ENCODE measurements at regions not wholly inside any gene's neighbourhood (a gene's known extent, or its start where the extent isn't known, plus 50 kb on each side); places are given as distances from the start of the nearest gene placed in this dataset.

GRCh38 chr18:24632158-24632988 is 171.9 kb downstream of the HRH4 start:
- Histone ChIP-seq H3K9me3 (ENCODE audit: low read depth, low read length) (no peaks in the 10 kb centered on the region), H3K9ac (ENCODE audit: insufficient read length) (no peak overlapping the region), H3K4me3 (no peak overlapping the region), H3K27ac (no peak overlapping the region), H3K36me3 (ENCODE audit: insufficient read depth, low read length) (no peaks in the 10 kb centered on the region)
- TF ChIP-seq EZH2 (IDR thresholded peaks at IDR 0.05) (no peak), POLR2AphosphoS5 (IDR thresholded peaks at IDR 0.05; ENCODE audit: borderline replicate concordance, low read depth, low read length) (no peak), FOXP2 (optimal IDR thresholded peaks at IDR 0.05; ENCODE audit: control extremely low read depth, extremely low read length, insufficient read depth) (no peak)
- no peak for DNase-seq (ENCODE audit: low read depth, low spot score)

DNA sequence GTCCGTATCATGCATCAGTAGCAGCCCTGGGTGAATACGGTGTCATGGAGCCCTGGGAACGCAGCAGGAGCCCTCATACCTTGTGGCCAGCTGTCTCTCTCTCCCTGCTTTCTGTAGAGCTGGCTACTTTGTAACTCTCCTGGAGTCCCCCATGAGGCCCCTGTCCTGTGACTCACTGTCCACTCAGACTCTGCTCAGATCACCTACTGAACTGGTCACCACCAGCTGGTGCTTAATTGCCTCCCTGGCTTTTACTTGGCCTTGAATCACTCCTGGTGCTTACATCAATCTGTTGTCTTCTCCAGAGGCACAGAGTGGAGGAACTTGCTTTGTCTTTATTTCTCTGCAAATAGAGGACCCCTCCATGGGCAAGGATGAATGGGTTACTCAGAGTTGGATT is 172.7 kb downstream of the HRH4 start:
- Histone ChIP-seq H3K9me3 (ENCODE audit: low read depth, low read length) (no peaks in the 10 kb centered on the region), H3K9ac (ENCODE audit: insufficient read length) (no peak overlapping the region), H3K36me3 (ENCODE audit: insufficient read depth, low read length) (no peaks in the 10 kb centered on the region), H3K4me3 (no peak overlapping the region), H3K27ac (no peak overlapping the region)
- DNase-seq (ENCODE audit: low read depth, low spot score) = no peak
- TF ChIP-seq FOXP2 (optimal IDR thresholded peaks at IDR 0.05; ENCODE audit: control extremely low read depth, extremely low read length, insufficient read depth) = no peak
- TF ChIP-seq EZH2 (IDR thresholded peaks at IDR 0.05) = no peak
- no peak for TF ChIP-seq POLR2AphosphoS5 (IDR thresholded peaks at IDR 0.05; ENCODE audit: borderline replicate concordance, low read depth, low read length)

- no peak for DNase-seq (ENCODE audit: low read depth, low spot score)
- no peaks in the 10 kb centered on the region for H3K36me3 ChIP-seq (ENCODE audit: insufficient read depth, low read length)
These were observed 189.1 kb downstream of the HRH4 start for GRCh38 chr18:24649571-24649970.

GRCh38 chr18:24651434-24651833 is 191.0 kb downstream of the HRH4 start:
- DNase-seq (ENCODE audit: low read depth, low spot score) = no peak

More at GRCh38 chr18:24649571-24649970, 189.1 kb downstream of the HRH4 start:
- H3K4me3 ChIP-seq = no peak overlapping the region
- H3K27ac ChIP-seq = no peak overlapping the region
- H3K9ac ChIP-seq (ENCODE audit: insufficient read length) = no peak overlapping the region
- TF ChIP-seq POLR2AphosphoS5 (IDR thresholded peaks at IDR 0.05; ENCODE audit: borderline replicate concordance, low read depth, low read length) (no peak), FOXP2 (optimal IDR thresholded peaks at IDR 0.05; ENCODE audit: control extremely low read depth, extremely low read length, insufficient read depth) (no peak), EZH2 (IDR thresholded peaks at IDR 0.05) (no peak)
- H3K9me3 ChIP-seq (ENCODE audit: low read depth, low read length) = no peaks in the 10 kb centered on the region

GRCh38 chr18:24656050-24656449 is 195.6 kb downstream of the HRH4 start:
- Histone ChIP-seq H3K36me3 (ENCODE audit: insufficient read depth, low read length) (no peaks in the 10 kb centered on the region), H3K9ac (ENCODE audit: insufficient read length) (no peak overlapping the region), H3K27ac (no peak overlapping the region), H3K9me3 (ENCODE audit: low read depth, low read length) (no peaks in the 10 kb centered on the region), H3K4me3 (no peak overlapping the region)
- TF ChIP-seq FOXP2 (optimal IDR thresholded peaks at IDR 0.05; ENCODE audit: control extremely low read depth, extremely low read length, insufficient read depth) (no peak), POLR2AphosphoS5 (IDR thresholded peaks at IDR 0.05; ENCODE audit: borderline replicate concordance, low read depth, low read length) (no peak), EZH2 (IDR thresholded peaks at IDR 0.05) (no peak)
- DNase-seq (ENCODE audit: low read depth, low spot score) = no peak

More at GRCh38 chr18:24651434-24651833, 191.0 kb downstream of the HRH4 start:
- H3K9ac ChIP-seq (ENCODE audit: insufficient read length) = no peak overlapping the region
- no peak overlapping the region for H3K27ac ChIP-seq
- TF ChIP-seq FOXP2 (optimal IDR thresholded peaks at IDR 0.05; ENCODE audit: control extremely low read depth, extremely low read length, insufficient read depth) (no peak), POLR2AphosphoS5 (IDR thresholded peaks at IDR 0.05; ENCODE audit: borderline replicate concordance, low read depth, low read length) (no peak), EZH2 (IDR thresholded peaks at IDR 0.05) (no peak)
- H3K4me3 ChIP-seq = no peak overlapping the region
- H3K9me3 ChIP-seq (ENCODE audit: low read depth, low read length) = no peaks in the 10 kb centered on the region
- no peaks in the 10 kb centered on the region for H3K36me3 ChIP-seq (ENCODE audit: insufficient read depth, low read length)

DNA sequence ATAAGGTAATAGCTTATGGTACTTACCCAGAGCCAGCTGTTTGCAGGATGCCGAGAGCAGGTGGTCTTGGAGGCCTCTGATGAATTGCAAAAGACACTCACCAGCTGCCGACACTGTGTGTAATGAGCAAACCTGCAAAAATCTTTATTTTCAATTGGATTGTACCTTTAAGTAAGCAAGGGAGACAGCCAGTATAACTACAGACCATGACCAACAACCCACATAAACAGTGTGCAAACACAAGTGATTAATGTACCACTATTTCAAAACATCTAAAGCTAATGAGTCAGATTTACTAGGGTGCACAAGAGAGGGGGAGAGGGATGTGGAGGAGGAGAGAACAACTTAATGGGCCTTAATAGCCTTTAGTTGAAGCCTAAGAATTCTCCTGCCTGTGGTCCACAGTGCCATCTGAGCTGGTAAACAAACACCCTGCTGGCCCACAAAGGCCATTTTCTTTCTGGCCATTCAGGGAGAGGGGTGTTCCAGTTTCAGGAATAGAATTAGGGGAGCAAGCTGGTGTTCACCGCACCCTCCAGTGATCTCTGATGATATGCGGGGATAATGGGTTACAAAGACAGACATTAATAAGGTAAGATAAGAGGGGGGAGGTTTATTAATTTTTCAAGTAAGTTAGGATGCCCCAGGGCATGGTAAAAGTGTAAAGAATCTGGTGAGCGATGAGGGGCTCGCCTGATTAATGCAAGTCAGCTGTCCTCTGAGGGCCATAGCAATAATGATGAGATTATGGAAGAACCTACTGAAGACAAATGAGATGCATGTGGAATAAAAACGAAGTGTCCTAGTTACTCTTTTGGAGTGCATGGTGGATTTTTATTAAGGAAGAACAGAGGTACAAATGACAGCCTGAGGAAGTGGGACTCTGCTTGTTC is 196.4 kb downstream of the HRH4 start:
- Histone ChIP-seq H3K36me3 (ENCODE audit: insufficient read depth, low read length) (no peaks in the 10 kb centered on the region), H3K4me3 (no peak overlapping the region), H3K9ac (ENCODE audit: insufficient read length) (no peak overlapping the region), H3K27ac (no peak overlapping the region), H3K9me3 (ENCODE audit: low read depth, low read length) (no peaks in the 10 kb centered on the region)
- no peak for TF ChIP-seq EZH2 (IDR thresholded peaks at IDR 0.05)
- no peak for TF ChIP-seq POLR2AphosphoS5 (IDR thresholded peaks at IDR 0.05; ENCODE audit: borderline replicate concordance, low read depth, low read length)
- no peak for TF ChIP-seq FOXP2 (optimal IDR thresholded peaks at IDR 0.05; ENCODE audit: control extremely low read depth, extremely low read length, insufficient read depth)
- no peak for DNase-seq (ENCODE audit: low read depth, low spot score)

- no peaks in the 10 kb centered on the region for H3K36me3 ChIP-seq (ENCODE audit: insufficient read depth, low read length)
- H3K27ac ChIP-seq = no peak overlapping the region
- H3K4me3 ChIP-seq = no peak overlapping the region
- DNase-seq (ENCODE audit: low read depth, low spot score) = no peak
- no peaks in the 10 kb centered on the region for H3K9me3 ChIP-seq (ENCODE audit: low read depth, low read length)
- no peak for TF ChIP-seq EZH2 (IDR thresholded peaks at IDR 0.05)
- H3K9ac ChIP-seq (ENCODE audit: insufficient read length) = no peak overlapping the region
These were observed 197.0 kb downstream of the HRH4 start for GRCh38 chr18:24657444-24657842.

DNA sequence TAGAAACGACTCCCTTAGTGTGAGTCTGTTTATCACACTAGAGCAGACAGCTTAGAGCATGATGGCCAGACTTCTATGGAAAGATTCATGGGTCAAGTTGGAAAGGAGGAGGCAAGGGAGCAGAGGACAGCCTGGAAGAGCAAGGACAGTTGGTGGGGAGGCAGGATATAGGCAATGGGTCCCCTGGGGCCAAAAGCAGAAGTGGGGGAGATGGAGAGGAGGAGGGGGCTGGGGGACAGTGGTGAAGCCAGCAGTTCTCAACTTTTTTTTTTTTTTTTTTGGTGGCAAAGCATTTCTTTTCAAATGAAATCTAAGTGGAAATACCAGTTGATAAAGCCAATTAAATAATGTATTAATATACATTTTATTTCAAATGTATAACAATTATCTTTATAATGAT is 197.9 kb downstream of the HRH4 start:
- no peak for DNase-seq (ENCODE audit: low read depth, low spot score)
- Histone ChIP-seq H3K9me3 (ENCODE audit: low read depth, low read length) (no peaks in the 10 kb centered on the region), H3K9ac (ENCODE audit: insufficient read length) (no peak overlapping the region), H3K36me3 (ENCODE audit: insufficient read depth, low read length) (no peaks in the 10 kb centered on the region), H3K27ac (no peak overlapping the region), H3K4me3 (no peak overlapping the region)
- TF ChIP-seq POLR2AphosphoS5 (IDR thresholded peaks at IDR 0.05; ENCODE audit: borderline replicate concordance, low read depth, low read length) = no peak
- TF ChIP-seq EZH2 (IDR thresholded peaks at IDR 0.05) = no peak
- TF ChIP-seq FOXP2 (optimal IDR thresholded peaks at IDR 0.05; ENCODE audit: control extremely low read depth, extremely low read length, insufficient read depth) = no peak
